GM12891 (cell line): ENCODE measurements at regions not wholly inside any gene's neighbourhood (a gene's known extent, or its start where the extent isn't known, plus 50 kb on each side); places are given as distances from the start of the nearest gene placed in this dataset.
A peak's percentile ranks its signal among the peaks of the same experiment; 100 is the strongest.
"Not testable (repeated sequence)": the region's sequence is repeated elsewhere in the genome, so short reads cannot be mapped to it uniquely, and the experiment has no call there.

ENCODE experiments used
- DNase-seq: peaks from one replicate; pipeline ENCODE4 v3.0.0; 2011; ENCODE audit warnings: low spot score; ENCODE audit not compliant: insufficient read length
- FAIRE-seq: peaks from 2 replicates; lab custom pipeline; 2011; peaks lifted over from hg19 to GRCh38; lab: Jason Lieb, UNC
- PAX5 ChIP-seq: IDR thresholded peaks from 2 replicates; pipeline ENCODE4 v1.6.1; 2011; ENCODE audit warnings: low read length, moderate library complexity, mild to moderate bottlenecking; ENCODE audit not compliant: insufficient read depth, severe bottlenecking
- POLR2A ChIP-seq: IDR thresholded peaks from 2 replicates; pipeline ENCODE4 v1.6.1; 2011; ENCODE audit warnings: low read depth, low read length, control low read depth
- POLR2AphosphoS5 ChIP-seq: IDR thresholded peaks from 2 replicates; pipeline ENCODE4 v1.6.1; 2011; ENCODE audit warnings: low read depth, low read length, control low read depth
- POU2F2 ChIP-seq: IDR thresholded peaks from 2 replicates; pipeline ENCODE4 v1.6.1; 2011; ENCODE audit warnings: low read depth, mild to moderate bottlenecking, control low read depth, low read length, moderate library complexity
- SPI1 ChIP-seq: IDR thresholded peaks from 2 replicates; pipeline ENCODE4 v1.6.1; 2011; ENCODE audit warnings: low read depth, low read length, control low read depth
- TAF1 ChIP-seq: IDR thresholded peaks from 2 replicates; pipeline ENCODE4 v1.6.1; 2011; ENCODE audit warnings: low read depth, low read length, control low read depth

DNA sequence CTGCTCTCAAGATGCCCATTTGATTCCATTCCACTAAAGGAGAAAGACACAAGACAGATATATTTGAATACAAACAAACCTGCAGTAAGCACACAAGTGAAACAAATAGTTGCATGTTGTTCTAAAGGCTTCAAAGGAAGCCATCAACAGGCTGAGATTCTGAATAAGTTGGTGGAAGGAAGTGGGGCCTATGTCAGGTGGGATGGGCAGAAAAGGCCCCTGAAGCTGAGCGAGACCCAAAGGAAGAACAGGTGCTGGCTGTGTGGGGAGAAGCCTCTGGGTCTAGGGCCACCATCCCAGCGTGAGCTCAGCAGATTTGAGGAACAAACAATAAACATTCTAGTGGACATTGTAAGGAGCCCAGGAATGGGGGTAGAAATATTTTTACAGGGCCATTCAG is 82.4 kb upstream of the PLAC8 start:
- TF ChIP-seq PAX5 (no peak), POLR2A (no peak), TAF1 (no peak), POU2F2 (no peak), SPI1 (no peak), POLR2AphosphoS5 (no peak)
- FAIRE-seq (peak; percentile 48), DNase-seq (no peak)

DNA sequence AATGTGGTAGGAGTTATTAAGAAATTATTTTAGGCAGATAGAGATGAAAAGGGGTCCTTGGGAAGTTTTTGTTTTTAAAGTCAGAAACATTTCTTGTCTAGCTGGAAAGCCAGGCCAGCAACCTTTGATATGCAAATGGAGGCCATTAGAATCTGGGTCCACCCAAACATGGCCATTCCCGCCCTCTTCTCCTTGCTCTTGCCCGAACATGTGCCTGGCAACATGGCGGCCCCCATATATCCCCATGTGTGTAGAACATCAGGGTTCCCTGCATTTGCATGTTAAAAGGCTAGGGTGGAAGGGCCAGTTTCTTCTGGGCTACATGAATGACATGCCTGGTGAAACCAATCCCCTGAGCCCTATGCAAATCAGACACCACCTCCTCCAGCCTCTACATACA is 80.7 kb upstream of the PLAC8 start:
- no peak for FAIRE-seq
- DNase-seq = no peak
- TF ChIP-seq PAX5 (no peak), POLR2A (no peak), POLR2AphosphoS5 (no peak), POU2F2 (no peak), TAF1 (no peak), SPI1 (no peak)

DNA sequence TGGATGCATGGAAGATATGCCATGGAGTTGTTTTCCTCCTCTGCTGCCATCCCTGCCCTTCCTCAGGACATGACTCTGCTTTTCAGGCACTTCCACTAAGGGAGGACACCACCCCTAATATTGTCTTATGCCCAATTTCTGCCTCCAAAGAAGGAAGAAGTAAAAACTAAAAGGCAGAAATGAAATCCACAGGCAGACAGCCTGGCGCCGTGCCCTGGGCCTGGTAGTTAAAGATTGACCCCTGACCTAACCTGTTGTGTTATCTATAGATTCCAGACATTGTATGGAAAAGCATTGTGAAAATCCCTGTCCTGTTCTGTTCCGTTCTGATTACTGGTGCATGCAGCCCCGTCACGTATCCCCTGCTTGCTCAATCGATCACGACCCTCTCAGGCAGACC is 80.1 kb upstream of the PLAC8 start:
- FAIRE-seq, DNase-seq: not testable (repeated sequence)

DNA sequence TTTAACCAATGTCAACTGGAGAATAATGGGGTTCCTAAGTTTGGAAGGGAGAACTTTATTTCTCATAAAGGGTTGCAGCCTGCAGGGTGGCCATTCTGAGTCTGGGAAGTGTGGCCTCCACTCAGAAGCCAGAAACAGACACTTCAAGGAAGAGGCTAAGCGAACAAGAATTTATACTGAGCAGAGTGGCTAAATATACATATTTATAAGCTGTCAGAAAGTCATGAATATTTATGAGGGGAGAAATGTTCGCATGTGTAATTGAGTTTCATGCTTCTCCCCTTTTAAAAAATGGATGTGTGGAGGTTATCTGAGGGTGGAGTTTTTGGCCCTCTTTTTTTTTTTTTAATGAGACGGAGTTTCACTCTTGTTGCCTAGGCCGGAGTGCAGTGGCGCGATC is 78.1 kb upstream of the PLAC8 start:
- FAIRE-seq (no peak), DNase-seq (no peak)
- TF ChIP-seq POLR2AphosphoS5 (no peak), PAX5 (no peak), TAF1 (no peak), POU2F2 (no peak), SPI1 (no peak), POLR2A (no peak)

DNA sequence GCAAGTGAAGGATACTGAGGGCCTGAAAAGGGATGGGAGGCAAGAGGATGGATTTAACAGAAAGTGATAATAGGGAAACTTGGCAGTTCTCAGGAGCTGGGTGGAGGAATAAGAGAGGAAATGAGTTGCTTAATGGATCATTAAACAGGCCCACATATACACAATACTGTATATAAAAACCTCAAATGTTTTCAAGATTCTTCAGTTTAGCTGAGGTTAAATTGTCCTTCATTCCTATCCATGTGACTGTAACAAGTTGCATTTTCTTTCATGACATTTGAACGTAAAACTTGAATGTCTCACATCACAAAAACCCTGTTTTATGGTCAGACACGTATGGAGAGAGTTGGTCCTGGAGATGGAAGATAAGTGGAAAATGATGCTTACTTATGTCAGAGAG is 76.5 kb upstream of the PLAC8 start:
- FAIRE-seq (peak; percentile 51), DNase-seq (no peak)
- no peak for TF ChIP-seq POLR2AphosphoS5
- TF ChIP-seq POU2F2 = no peak
- TF ChIP-seq SPI1 = no peak
- no peak for TF ChIP-seq TAF1
- no peak for TF ChIP-seq PAX5
- no peak for TF ChIP-seq POLR2A

DNA sequence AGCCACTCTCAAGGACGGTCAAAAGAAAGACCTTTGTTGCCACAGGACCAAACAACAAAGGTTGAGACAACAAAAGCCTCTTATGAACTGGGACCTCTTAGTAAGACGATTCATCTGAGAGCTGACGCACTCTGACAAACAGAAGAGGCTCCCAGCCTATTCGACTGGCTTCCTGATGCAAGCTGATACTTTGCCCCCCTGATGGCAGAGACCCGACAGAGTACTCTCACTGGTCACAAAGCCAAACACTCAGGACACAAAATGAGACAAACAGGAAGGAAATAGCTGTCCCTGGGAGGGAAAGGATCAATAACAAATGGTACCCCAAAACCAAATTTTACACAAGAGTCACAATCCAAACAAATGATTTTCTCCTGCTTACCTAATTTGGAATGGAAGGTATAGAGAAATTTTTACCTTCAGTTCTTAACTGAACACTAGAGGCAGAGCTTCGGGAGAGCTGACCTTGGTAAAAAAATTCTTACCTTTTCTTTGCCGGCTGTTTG is 75.2 kb upstream of the PLAC8 start:
- no peak for TF ChIP-seq POLR2A
- no peak for TF ChIP-seq TAF1
- no peak for TF ChIP-seq POU2F2
- TF ChIP-seq PAX5 = no peak
- no peak for TF ChIP-seq SPI1
- no peak for TF ChIP-seq POLR2AphosphoS5
- FAIRE-seq (no peak), DNase-seq (no peak)

DNA sequence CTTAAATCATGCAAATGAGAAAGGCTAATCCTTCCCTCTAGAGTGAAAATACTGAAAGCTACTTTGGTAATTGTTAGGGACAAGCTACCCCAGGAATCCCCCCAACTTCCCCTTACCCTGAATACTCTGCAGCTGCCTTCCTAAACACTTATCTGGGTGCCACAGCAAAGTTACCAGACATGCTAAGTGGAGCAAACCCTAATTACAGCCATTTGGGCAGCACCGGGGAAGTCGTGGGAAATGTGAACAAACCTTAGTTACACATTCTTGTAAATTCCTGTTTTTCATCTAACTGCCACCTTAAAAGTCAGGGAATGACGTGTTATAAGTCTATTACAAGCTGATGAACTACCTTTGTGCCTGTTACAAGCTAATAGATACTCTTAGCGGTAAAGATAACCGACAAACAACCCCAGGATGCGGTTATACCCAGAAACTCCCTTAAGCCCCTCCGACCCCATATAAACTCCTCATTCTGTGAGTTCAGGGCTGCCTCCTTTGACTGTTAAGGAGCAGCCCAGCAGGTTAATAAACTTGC is 66.0 kb upstream of the PLAC8 start:
- TF ChIP-seq POLR2AphosphoS5 (no peak), SPI1 (no peak), TAF1 (no peak), POU2F2 (no peak), POLR2A (no peak), PAX5 (no peak)
- DNase-seq (no peak), FAIRE-seq (peak; percentile 80)

DNA sequence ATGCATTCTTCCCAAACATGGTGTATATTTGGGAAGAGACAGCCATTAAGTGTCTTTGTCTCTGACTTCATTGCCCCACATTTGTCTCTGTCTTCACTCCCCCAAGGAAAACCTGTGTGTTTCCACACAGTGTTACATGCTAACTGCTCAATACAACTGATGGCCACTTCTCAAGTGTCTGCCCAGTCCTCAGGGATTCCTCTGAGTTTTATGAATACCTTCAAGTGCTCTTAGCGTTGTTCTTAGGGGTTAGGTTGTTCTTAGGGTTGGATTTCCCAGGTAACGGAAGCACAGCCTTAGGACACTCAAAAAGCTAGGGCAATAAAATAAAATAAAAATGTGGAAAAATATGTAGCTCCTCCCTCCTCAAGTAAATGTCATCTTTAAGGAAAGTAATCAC is 64.7 kb upstream of the PLAC8 start:
- peak; percentile 5 for FAIRE-seq
- TF ChIP-seq POLR2A (no peak), PAX5 (no peak), POU2F2 (no peak), SPI1 (no peak), TAF1 (no peak), POLR2AphosphoS5 (no peak)
- DNase-seq = no peak

DNA sequence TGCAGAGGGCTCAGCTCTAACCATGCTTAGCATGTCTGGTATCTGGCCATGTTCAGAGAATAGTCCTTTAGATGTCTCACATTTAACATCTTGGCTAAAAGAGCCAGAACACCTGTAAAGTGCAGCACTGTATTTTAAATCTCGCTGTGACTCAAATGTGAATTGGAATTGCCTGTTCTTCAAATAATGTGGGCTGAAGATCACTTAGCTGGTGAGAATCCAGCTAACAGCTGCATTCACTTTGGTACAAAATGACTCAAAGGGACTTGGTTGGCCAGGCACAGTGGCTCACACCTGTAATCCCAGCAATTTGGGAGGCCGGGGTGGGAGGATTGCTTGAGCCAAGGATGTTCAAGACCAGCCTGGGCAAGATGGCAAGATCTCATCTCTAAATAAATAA is 63.5 kb upstream of the PLAC8 start:
- TF ChIP-seq POLR2A (no peak), POLR2AphosphoS5 (no peak), POU2F2 (0 out of 2 replicates have a peak, but pooled peaks have one; percentile 23), PAX5 (peak; percentile 57), SPI1 (no peak)
- DNase-seq = no peak
- peak; percentile 87 for FAIRE-seq

DNA sequence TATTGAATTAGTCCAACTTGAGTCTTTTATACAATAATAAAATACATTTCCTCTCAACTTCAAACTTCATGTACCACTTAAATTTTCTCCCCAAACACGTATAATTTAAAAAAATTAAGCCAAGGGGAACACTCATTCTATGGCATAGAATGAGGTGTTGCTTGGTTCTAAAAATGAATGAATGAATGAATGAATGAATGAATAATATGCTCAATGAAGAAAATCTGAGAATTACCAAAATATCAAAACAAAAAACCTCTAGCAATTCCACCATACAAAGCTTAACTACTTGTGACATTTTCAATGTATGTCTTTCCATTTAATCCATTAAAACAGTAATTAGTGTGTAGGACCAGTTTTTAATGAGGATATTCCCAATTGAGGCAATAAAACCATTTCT is 62.7 kb upstream of the PLAC8 start:
- DNase-seq (no peak), FAIRE-seq (peak; percentile 50)
- TF ChIP-seq POU2F2 (no peak), TAF1 (no peak), POLR2A (no peak), PAX5 (no peak), SPI1 (no peak)
